HG02623 (cell line): ENCODE measurements at regions not wholly inside any gene's neighbourhood (a gene's known extent, or its start where the extent isn't known, plus 50 kb on each side); places are given as distances from the start of the nearest gene placed in this dataset.

Experiments
- ATAC-seq: cut with Tn5 transposase; IDR thresholded peaks from one replicate; pipeline ENCODE4 v1.9.1; 2021; ENCODE audit warnings: moderate library complexity; ENCODE audit not compliant: unreplicated experiment

DNA sequence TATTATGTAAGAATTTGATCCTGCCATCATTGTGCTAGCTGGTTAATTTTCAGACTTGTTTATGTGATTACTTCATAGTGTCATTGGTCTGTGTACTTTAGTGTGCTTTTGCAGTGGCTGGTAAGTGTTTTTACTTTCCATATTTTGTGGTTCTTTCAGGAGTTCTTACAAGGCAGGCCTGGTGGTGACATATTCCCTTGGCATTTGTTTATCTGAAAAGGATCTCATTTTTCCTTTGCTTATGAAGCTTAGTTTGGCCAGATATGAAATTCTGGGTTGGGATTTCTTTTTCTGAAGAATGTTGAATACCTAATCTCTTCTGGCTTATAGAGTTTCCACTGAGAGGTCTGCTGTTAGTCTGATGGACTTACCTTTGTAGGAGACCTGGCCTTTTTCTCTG, 72.8 kb upstream of the MC4R start:
- ATAC-seq: no peak

DNA sequence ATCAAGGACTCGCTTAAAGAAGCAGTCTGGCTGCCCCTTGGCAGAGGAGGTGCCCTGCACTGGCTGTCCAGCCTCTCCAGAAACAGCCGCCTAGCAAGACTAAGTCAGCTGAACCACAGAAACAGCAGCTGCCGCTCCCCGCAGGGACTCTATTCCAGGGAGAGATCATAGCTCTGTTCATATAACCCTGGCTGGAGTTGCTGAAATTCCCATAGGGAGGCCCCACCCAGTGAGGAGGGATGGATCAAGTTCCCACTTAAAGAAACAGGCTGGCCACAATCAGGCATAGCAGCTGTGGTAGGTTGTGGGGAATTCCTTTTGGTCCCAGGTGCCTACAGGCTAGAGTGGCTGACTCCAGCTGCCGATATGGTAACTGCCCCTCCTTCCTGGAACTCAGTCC, 74.2 kb upstream of the MC4R start:
- ATAC-seq: no peak

DNA sequence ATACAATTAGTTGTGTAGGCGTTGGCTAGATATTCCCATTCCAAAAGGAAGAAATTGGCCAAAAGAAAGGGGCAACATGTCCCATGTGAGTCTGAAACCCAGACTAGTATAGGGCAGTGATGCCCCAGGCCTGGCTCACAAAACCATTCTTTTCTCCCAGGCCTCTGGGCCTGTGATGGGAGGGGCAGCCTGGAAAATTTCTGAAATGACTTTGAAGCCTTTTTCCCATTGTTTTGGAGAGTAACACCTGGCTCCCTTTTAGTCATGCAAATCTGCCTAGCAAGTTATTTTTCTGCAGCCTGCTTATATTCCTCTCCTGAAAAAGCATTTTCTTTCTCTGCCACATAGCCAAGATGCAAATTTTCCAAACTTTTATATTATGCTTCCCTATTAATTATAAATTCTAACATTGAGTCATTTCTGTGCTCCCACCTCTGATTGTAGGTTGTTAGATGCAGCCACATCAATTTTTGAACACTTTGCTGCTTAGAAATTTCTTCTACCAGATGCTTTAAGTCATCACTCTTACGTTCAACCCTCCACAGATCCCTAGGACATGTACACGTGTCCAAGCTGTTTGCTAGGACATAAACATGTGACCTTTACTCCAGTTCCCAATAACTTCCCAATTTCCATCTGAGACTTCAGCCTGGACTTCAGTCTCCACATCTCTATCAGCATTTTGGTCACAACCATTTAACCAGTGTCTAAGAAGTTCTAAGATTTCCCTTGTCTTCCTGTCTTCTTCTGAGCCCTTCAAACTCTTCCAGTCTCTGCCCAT, 76.1 kb upstream of the MC4R start:
- ATAC-seq: no peak

DNA sequence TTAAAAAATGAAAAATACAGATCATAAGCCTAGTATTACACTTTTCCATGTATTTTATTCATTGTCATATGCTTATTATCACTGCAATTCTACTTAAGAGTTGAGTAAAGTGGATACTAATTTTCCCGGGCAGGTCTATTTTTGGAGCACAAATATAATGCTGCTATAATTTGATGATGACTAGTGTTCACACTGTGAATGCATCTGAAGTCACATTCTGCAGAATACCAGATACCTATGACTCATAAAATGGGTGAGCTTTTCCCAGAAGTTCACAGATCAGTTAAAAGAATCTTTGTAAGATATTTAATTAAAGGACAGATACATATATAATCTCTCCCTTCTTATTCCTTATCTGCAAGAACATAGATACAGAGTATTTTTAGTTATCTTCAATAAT, 79.8 kb upstream of the MC4R start:
- no peak for ATAC-seq

DNA sequence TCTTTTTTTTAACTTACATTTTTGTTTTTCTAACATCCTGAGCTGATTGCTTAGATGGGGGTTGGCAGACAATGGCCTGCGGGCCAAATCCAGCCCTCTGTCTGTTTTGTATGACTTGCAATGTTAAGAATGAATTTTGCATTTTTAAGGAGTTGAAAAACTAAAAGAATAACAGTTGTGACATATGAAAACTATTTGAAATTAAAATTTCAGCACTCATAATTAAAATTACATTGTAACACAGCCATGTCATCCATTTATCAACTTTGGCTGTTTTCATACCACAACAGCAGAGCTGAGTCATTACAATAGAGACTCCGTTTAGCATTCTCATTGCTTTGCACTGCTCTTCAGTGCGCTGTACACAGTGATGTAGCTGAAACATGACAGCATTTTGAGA, 94.1 kb upstream of the MC4R start:
- ATAC-seq: no peak

DNA sequence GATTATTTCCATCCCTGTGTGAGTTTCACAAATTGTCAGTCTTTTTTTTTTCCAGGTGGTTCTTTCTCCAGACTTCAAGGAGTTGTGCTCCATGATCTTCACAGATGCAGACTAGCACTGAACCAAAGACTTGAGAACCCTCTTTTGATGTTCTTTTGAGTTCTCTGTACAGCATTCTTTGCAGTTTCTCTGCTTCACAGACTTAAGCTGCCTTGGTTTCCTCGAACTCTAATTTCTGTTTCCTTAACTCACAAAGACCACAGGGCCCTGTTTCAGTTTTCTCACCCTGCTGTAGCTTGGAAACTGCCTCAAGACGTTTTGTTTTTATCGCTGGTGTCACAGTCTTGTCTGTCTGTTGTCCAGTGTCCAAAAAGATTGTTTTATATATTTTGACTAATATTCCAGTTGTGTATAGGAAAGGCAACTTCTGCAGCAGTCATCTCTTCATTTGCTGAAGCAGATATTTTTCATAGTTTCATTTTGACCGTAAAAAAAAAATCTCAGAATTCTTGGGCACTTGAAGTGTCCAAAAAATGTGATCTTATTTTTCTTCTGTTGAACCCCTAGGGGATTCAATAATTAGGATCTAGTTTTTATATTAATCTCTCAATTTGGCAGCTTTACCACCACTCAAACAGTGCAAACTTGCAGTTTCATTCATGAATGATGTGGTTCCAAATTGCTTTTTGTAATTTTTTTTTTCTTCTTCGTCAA, 97.0 kb upstream of the MC4R start:
- ATAC-seq: no peak

DNA sequence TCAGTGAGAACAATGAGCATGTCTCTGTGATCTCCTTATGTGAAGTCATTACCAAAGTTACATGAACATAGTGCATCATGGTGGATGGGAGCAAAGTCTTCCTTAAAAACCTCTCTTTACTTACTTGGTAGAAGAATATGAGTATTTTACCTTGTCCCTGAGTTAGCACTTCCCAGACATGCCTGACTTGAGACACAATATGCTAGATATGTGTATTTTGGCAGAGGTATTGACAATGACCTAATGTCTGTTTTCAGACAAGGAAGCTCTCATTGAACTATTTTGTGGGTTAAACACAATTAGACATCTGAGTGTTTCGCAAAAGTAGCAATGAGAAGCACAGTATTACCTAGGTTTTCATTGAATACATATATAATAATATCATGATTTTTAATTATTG, 99.1 kb upstream of the MC4R start:
- no peak for ATAC-seq

DNA sequence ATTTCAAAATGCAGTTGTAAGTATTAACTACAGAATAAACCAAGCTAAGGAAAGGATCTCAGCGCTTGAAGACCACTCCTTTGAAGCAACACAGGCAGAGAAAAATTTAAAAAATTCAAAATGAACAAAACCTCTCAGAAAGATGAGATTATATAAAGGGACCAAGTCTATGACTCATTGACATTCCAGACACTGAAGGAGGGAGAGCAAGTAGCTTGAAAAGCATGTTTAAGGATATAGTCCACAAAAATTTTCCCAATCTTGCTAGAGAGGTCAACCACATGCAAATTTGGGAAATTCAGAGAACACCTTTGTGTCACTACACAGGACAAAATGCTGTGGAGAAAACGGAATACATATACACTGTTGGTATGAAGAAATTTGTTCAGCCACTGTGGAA, 112.6 kb upstream of the MC4R start:
- no peak for ATAC-seq

DNA sequence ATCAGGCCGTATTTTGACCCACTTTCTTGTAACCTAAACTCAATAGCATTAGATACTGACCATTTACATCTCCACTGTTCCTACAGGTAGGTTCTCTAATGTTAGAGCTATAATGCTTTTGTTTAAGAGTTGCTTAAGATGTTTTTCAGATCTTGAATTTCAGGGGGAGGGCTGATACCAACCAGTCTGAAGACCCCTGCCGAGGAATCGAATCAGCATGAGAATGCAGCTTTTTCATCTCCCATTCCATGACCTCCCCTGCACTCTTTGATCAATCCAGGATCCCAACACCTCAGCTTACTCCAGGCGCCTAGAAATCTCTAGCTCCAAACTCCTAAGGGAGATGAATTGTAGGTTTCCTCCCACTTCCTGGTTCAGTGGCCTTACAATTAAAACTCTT, 120.5 kb upstream of the MC4R start:
- ATAC-seq: no peak

DNA sequence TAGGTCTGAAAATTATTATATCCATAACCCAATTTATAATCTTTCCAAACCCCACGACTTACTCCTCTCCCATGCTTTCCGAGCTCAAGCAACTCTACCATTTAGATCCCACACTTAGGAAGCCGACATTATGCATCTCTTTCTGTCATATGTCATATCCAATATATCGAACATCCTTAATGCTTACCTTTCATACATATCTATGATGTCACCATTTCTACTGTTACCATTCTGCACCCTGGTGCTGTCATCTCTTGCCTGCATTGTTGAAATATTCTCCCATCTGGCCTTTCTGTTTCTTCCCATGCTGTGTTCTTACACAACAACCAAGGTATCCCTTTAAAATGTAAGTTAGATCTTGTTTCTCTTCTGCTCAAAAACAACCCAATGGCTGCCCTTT, 127.1 kb upstream of the MC4R start:
- ATAC-seq: no peak

DNA sequence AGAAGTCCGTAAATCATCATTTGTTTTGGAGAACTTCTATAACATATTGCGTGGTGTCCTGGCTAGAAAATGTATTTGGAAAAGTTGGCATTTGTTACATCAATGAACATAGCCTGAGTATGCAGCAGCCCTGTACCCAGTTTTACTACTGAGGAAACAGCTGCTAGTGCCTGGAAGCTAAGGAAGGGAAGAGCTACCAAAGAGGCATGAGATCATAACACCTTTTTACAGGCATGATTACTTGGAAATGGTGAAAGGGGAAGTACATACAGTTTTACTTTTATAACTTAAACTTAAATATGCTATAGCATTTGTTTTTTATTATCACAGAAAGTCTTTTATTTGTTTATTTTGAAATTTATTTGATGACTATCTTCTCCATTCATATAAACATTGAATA, 128.4 kb upstream of the MC4R start:
- ATAC-seq: no peak

DNA sequence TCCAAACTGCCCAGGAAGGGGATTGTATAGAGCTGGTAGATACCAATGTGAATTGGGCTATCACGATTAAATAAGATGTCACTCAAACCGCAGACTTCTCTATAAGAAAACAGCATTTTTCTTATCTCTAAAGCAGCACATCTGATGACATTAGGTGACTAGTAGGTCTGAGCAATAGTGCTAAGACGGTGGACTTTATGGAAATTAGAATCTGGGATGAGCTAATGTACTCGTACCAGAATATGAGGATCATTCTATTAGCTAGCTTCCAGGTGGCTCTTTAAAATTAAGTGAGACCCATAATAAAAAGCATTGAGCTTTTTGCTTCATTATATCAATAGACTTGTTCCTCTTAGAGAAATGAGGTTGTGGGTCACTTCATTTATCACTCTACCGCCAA, 130.0 kb upstream of the MC4R start:
- ATAC-seq: no peak

DNA sequence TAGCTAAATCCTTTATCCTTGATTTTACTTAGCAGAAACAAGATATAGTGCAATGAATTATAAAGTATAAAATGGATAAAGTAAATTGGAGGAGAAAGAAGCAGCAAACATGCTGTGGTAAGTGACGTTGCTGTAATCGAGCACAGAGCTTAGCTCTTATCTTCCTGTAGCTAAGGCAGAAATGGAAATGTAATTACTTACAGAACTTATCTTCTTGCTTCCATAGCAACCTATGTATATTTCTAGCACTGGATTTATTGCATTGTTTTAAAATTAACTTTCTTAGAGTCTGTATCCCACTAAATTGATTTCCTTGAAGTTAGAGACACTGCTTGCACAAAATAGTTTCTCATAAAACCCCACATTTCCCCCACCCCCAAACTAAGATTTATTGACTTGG, 130.6 kb upstream of the MC4R start:
- no peak for ATAC-seq

DNA sequence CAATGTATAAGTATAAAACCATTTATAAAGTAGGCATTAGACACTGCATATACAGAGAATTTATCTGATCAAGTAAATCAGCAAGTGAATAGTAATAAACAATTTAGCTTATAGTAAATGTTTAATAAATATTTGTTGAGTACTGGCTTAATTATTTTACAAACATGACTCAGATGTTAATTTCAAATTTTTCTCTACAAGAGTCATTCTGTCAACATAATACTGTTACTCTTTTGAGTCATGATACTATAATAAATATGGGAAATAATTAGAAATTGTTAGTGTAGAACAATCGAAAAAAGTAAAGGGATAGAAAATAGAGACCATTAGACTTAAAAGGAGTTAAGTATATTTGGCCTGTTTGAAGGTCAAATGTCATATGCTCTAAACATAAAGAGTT, 133.6 kb upstream of the MC4R start:
- no peak for ATAC-seq

DNA sequence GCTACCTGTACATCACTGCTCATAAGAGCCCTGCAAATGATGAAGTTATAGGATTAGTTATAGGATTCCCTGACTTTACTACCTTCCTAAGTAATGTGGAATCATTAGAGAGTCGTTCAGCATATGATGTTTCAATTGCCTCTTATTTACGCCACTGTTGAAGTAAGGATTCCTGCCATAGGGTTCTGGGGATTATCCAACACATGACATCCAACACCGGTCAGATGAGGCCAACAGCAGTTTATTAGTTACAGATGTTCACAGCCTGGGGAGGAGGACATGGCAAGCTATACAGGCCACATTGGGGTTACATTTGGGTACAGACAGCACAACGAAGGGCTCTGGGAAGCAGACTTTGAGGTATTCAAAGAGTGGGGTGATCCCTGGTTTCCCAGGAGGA, 134.1 kb upstream of the MC4R start:
- ATAC-seq: no peak

DNA sequence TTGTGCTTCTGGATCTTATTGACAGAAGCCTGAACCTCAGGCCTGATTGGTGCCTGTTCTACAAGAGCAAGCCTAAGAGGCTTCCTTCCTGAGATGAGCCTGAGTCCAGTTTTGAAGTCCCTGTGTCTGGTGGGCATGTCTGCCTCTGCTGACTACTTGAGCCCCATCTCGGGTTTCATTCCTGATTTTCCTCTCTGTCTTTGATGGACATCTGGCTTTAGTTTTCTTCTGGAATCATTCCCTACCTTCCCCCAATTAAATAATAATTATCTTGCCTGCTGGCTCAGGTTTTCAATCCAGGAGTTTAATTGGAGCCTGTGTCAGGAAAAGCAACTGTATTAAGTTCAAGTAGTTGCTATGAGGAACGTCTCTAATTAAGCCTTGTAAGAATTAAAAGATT, 135.5 kb upstream of the MC4R start:
- no peak for ATAC-seq

DNA sequence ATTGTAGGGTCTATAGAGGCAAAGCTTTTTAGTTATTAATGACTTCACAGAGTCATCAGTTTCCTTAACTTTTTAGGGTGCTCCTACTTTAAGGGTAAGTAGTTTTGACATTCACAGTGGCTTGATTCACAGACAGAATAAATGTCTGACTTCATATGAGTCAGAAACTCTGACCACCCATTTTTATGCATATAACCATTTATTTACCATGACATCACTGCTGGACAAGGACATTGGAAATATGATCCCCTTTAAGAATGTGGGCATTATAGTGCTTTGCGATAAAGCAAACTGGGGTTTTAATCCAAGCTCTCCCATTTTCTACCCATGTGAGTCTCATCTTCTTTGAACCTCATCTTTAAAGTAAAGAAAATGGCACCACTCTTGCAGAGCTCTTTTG, 162.0 kb upstream of the MC4R start:
- no peak for ATAC-seq

DNA sequence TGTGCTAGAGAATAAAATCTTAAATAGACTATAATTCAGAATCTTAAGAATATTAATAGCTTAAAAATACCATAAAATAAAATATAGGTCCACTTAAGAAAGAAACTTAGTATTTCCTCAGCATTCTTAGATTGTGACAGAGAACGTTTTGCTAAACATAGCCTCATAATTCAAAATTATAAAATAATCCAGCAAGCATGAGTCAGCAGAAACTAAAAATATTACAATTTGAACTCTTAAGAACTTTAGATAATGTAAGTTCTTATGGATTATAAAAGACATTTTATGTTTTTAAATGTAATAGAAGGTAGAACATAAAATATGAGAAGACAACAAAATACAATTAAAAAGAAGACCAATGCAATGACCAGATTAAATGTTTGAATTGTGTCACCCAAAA, 164.5 kb upstream of the MC4R start:
- ATAC-seq: no peak

DNA sequence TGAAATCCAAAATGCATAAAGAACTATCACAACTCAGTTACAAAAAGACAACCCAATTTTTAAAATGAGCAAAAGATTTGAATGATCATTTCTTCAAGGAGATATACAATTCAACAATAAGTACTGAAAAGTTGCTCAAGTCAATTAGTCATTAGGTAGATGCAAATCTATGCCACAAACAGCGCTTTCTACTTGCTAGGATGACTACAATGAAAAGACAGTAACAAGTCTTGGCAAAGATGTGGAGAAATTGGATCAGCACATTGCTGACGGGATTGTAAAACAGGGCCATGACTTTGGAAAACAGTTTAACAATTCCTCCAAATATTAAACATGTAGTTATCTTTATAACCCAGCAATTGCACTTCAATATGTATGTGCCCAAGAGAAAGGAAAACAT, 166.3 kb upstream of the MC4R start:
- ATAC-seq: no peak

DNA sequence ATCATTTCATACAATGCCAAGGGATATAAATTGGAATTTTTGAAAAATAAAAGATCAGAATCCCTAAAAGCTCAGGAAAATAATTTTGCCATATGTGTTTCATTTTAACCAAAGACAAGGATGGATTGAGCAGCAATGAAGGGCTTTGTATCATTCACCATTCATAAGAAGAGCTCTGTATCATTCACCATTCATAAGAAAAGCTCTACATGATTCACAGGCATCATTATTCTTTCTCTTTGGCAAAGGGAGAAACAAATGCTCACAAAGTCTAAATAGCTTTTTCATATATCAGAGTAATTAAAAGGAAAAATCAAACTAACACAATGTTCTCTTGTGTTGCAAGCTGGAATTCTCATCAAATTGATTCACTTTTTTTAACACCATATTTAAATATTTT, 169.1 kb upstream of the MC4R start:
- ATAC-seq: no peak

DNA sequence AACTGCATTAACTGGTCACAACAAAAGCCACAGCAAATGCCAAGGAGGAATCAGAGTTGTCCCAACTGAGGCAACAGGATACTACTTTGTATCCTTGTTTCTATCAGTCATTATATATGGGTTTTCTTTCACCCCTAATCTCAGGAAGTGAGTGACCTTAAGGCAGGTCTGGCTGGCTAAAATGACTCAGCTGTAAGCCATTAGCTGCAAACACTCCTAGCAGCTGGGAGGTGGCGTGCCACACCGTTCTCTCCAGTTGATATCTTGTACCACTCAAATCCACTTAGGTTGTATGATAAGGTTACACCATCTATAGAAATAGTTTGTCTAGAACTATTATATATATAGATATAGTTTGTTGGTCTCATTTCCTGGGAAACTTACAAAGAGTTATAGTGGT, 171.1 kb upstream of the MC4R start:
- ATAC-seq: no peak

DNA sequence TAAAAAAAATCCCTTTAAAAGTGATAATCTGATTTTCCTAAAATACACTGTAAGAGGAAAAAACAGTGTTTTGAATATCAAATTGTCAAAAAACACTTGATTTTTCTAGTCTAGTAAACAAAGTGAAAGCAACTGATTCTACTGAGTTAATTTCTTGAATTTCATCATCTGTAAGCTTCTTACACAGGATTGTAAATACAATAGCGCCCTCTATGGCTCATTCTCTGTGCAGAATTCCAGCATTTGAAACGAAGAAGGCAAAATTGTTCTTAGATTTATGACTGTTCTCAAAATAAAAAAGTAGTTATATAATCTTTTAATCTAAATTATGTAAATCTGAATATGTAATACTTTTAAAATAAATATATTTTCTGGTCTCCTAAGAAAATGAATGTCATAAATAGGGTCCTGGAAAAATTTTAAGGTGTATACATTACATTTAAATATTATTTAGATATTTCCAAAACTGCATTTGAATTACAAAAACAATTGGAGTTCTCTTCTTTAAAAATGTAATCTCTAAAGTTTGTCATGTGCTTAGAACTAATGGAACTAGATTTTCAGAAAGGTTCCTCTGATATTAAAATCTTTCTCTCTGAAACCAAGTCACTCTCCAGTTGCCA, 176.9 kb upstream of the MC4R start:
- ATAC-seq: no peak
